DOHH2 (cell line): ENCODE measurements at regions not wholly inside any gene's neighbourhood (a gene's known extent, or its start where the extent isn't known, plus 50 kb on each side); places are given as distances from the start of the nearest gene placed in this dataset.

Experiments
- H3F3A ChIP-seq: fragments of 200-600 bp; sonication (generic), shearing (Covaris generic); 2 replicates; pipeline ENCODE4 v1.6.0; 2016; ENCODE audit warnings: antibody characterized with exemption, mild to moderate bottlenecking; ENCODE audit not compliant: control insufficient read depth, insufficient read depth
- H3K27ac ChIP-seq: fragments of 200-600 bp; sonication (generic); 2 replicates; pipeline ENCODE4 v1.5.1; 2014; ENCODE audit warnings: low read depth, mild to moderate bottlenecking, low read length, moderate library complexity
- H3K27me3 ChIP-seq: fragments of 200-600 bp; sonication (generic); 2 replicates; pipeline ENCODE4 v1.6.1; 2014; ENCODE audit warnings: mild to moderate bottlenecking, low read length, mixed read lengths; ENCODE audit not compliant: control insufficient read depth
- H3K36me3 ChIP-seq: fragments of 200-600 bp; sonication (generic); 2 replicates; pipeline ENCODE4 v1.6.1; 2014; ENCODE audit warnings: mild to moderate bottlenecking, low read length, moderate library complexity, mixed read lengths; ENCODE audit not compliant: control insufficient read depth
- H3K4me1 ChIP-seq: fragments of 200-600 bp; sonication (generic); 2 replicates; pipeline ENCODE4 v1.6.1; 2014; ENCODE audit warnings: mild to moderate bottlenecking, low read length, mixed read lengths; ENCODE audit not compliant: control insufficient read depth
- H3K4me2 ChIP-seq: fragments of 200-600 bp; sonication (generic); 2 replicates; pipeline ENCODE4 v1.6.0; 2014; ENCODE audit warnings: mild to moderate bottlenecking, low read length, moderate library complexity
- H3K4me3 ChIP-seq: fragments of 200-600 bp; sonication (generic); 2 replicates; pipeline ENCODE4 v1.5.1; 2014; ENCODE audit warnings: mild to moderate bottlenecking, low read length, mixed read lengths
- H3K79me2 ChIP-seq: fragments of 200-600 bp; sonication (generic); 2 replicates; pipeline ENCODE4 v1.6.1; 2014; ENCODE audit warnings: mild to moderate bottlenecking, low read length, mixed read lengths; ENCODE audit not compliant: control insufficient read depth
- H3K9me2 ChIP-seq: fragments of 200-600 bp; sonication (generic); replicated peaks from 2 replicates; pipeline ENCODE4 v1.6.1; 2014; ENCODE audit warnings: mild to moderate bottlenecking, low read length, mixed read lengths; ENCODE audit not compliant: control insufficient read depth
- H3K9me3 ChIP-seq: fragments of 200-600 bp; sonication (generic); 2 replicates; pipeline ENCODE4 v1.6.1; 2014; ENCODE audit warnings: antibody characterized with exemption, low read length, mixed read lengths; ENCODE audit not compliant: control insufficient read depth, insufficient read depth
- H4K20me1 ChIP-seq: fragments of 200-600 bp; sonication (generic); 2 replicates; pipeline ENCODE4 v1.6.0; 2014; ENCODE audit warnings: low read depth, mild to moderate bottlenecking, antibody characterized with exemption, low read length, moderate library complexity; ENCODE audit not compliant: control insufficient read depth, insufficient read depth
- EZH2phosphoT487 ChIP-seq: fragments of 200-600 bp; sonication (generic); IDR thresholded peaks from 2 replicates; pipeline ENCODE4 v1.6.1; 2017; ENCODE audit warnings: borderline replicate concordance, mild to moderate bottlenecking, antibody characterized with exemption, low read length, moderate library complexity, mixed read lengths
- TF ChIP-seq, protein P1 (sequence below): fragments of 200-600 bp; sonication (generic); IDR thresholded peaks from one replicate; pipeline ENCODE4 v1.5.1; 2014; ENCODE audit warnings: antibody characterized with exemption, mild to moderate bottlenecking, low read depth, low read length; ENCODE audit not compliant: poor library complexity, severe bottlenecking

- H3F3A ChIP-seq: peaks cover 6% of the 10 kb centered on the region
- H3K27ac ChIP-seq: no peak overlapping the region
- H3K79me2 ChIP-seq: no peaks in the 10 kb centered on the region
- no peaks in the 10 kb centered on the region for H3K9me2 ChIP-seq
- no peak overlapping the region for H3K4me3 ChIP-seq
- no peaks in the 10 kb centered on the region for H4K20me1 ChIP-seq
- TF ChIP-seq EZH2phosphoT487: no peak
- TF ChIP-seq, protein P1, sequence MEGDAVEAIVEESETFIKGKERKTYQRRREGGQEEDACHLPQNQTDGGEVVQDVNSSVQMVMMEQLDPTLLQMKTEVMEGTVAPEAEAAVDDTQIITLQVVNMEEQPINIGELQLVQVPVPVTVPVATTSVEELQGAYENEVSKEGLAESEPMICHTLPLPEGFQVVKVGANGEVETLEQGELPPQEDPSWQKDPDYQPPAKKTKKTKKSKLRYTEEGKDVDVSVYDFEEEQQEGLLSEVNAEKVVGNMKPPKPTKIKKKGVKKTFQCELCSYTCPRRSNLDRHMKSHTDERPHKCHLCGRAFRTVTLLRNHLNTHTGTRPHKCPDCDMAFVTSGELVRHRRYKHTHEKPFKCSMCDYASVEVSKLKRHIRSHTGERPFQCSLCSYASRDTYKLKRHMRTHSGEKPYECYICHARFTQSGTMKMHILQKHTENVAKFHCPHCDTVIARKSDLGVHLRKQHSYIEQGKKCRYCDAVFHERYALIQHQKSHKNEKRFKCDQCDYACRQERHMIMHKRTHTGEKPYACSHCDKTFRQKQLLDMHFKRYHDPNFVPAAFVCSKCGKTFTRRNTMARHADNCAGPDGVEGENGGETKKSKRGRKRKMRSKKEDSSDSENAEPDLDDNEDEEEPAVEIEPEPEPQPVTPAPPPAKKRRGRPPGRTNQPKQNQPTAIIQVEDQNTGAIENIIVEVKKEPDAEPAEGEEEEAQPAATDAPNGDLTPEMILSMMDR: no peak
- peaks cover 55% of the 10 kb centered on the region for H3K4me1 ChIP-seq
- H3K9me3 ChIP-seq: no peaks in the 10 kb centered on the region
- H3K36me3 ChIP-seq: no peaks in the 10 kb centered on the region
- no peaks in the 10 kb centered on the region for H3K27me3 ChIP-seq
- H3K4me2 ChIP-seq: no peak overlapping the region
Observed at GRCh38 chr5:40390281-40391149, 289.2 kb upstream of the PTGER4 start.

DNA sequence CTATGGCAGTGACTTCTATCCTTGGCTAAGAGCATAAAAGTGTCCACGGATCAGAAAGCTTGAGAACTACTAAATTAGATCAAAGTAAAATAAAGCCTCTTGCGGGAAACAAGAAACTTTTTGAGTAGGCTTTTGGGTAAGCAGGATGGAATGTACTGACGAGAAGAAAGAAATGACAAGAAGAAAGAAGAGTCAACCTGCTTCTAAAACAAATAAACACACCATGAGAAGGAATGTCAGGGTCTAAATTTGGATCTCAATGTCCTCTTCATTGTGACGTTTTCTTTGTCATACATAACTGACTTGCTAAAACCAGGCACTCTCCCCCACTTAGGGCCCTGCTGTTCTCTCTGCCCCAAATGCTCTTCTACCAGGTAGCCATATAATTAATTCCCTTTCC, 290.1 kb upstream of the PTGER4 start:
- Histone ChIP-seq H3F3A (peaks cover 6% of the 10 kb centered on the region), H3K4me2 (no peak overlapping the region), H3K4me1 (peaks cover 64% of the 10 kb centered on the region), H3K27ac (no peak overlapping the region), H3K9me3 (no peaks in the 10 kb centered on the region), H3K9me2 (no peaks in the 10 kb centered on the region), H4K20me1 (no peaks in the 10 kb centered on the region), H3K36me3 (no peaks in the 10 kb centered on the region), H3K27me3 (no peaks in the 10 kb centered on the region), H3K79me2 (no peaks in the 10 kb centered on the region), H3K4me3 (no peak overlapping the region)
- no peak for TF ChIP-seq EZH2phosphoT487
- TF ChIP-seq, protein P1: no peak

GRCh38 chr5:40386289-40386688, 293.4 kb upstream of the PTGER4 start:
- Histone ChIP-seq H3K79me2 (no peaks in the 10 kb centered on the region), H3K9me3 (no peaks in the 10 kb centered on the region), H3K9me2 (no peaks in the 10 kb centered on the region), H3K4me3 (peak overlapping the region; percentile 39), H3F3A (peaks cover 6% of the 10 kb centered on the region), H3K4me2 (peak overlapping the region; percentile 61), H3K27me3 (no peaks in the 10 kb centered on the region), H3K36me3 (no peaks in the 10 kb centered on the region), H3K27ac (peak overlapping the region; percentile 57), H3K4me1 (peaks cover 57% of the 10 kb centered on the region), H4K20me1 (no peaks in the 10 kb centered on the region)
- TF ChIP-seq, protein P1: no peak
- no peak for TF ChIP-seq EZH2phosphoT487
